H1 (cell line): ENCODE measurements at regions not wholly inside any gene's neighbourhood (a gene's known extent, or its start where the extent isn't known, plus 50 kb on each side); places are given as distances from the start of the nearest gene placed in this dataset.

Source experiments
- CHD7 ChIP-seq: fragments of 300-600 bp; sonication (generic); IDR thresholded peaks from 2 replicates; pipeline ENCODE4 v1.7.1; 2012; ENCODE audit warnings: low read length, moderate library complexity, mild to moderate bottlenecking, inconsistent platforms; ENCODE audit not compliant: insufficient replicate concordance
- CTCF ChIP-seq, 3 experiments: IDR thresholded peaks; 1 replicate in 2 of 3; 2 replicates in 1 of 3; pipeline versions ENCODE4 v1.5.1 to v1.6.1; 2011; ENCODE audit warnings: low read length in 3 of 3, mild to moderate bottlenecking in 3 of 3, inconsistent platforms in 2 of 3, low read depth in 1 of 3, moderate library complexity in 1 of 3; ENCODE audit not compliant: insufficient read depth in 1 of 3; ENCODE audit errors: control extremely low read depth in 1 of 3
- RAD21 ChIP-seq, 2 experiments: IDR thresholded peaks in 1 of 2; conservative IDR thresholded peaks in 1 of 2; 2 replicates each; pipeline ENCODE4 v1.6.1; 2011; ENCODE audit warnings: low read depth in 2 of 2, low read length in 2 of 2, improper control_type of control experiment in 1 of 2, inconsistent platforms in 1 of 2, mild to moderate bottlenecking in 1 of 2, moderate library complexity in 1 of 2

GRCh38 chr20:16801919-16802651 is 53.9 kb downstream of the OTOR start (continued):
- TF ChIP-seq CHD7 (no peak), RAD21 (IDR thresholded peaks at IDR 0.05 in 1 of 2, conservative IDR thresholded peaks at IDR 0.05 in 1 of 2; ENCODE audit: low read depth in 2 of 2, low read length in 2 of 2) (peak; percentile 92 to 94), CTCF (IDR thresholded peaks at IDR 0.05; ENCODE audit: control extremely low read depth in 1 of 3, insufficient read depth in 1 of 3, low read depth in 1 of 3, low read length in 3 of 3) (peak; percentile 63 to 81 (median 78))
- TF ChIP-seq, all 59 proteins: peak for 2
